ENCODE measurements at regions not wholly inside any gene's neighbourhood (a gene's known extent, or its start where the extent isn't known, plus 50 kb on each side); places are given as distances from the start of the nearest gene placed in this dataset.

GRCh38 chr7:16130111-16131110, 290.9 kb downstream of the CRPPA start:
- no peaks in the 10 kb centered on the region for H3K4me1 ChIP-seq (ENCODE audit: low read length)
- no peaks in the 10 kb centered on the region for H3K9me3 ChIP-seq (ENCODE audit: low read length)
- H3K27ac ChIP-seq (ENCODE audit: low read length): no peak overlapping the region
- no peaks in the 10 kb centered on the region for H3K27me3 ChIP-seq (ENCODE audit: low read length)
- no peak overlapping the region for H2AFZ ChIP-seq (ENCODE audit: low read length)
- H3K36me3 ChIP-seq (ENCODE audit: insufficient read depth, low read length): no peaks in the 10 kb centered on the region
- H3K79me2 ChIP-seq (ENCODE audit: low read length): no peaks in the 10 kb centered on the region
- H3K9me2 ChIP-seq (replicated peaks; ENCODE audit: insufficient read depth, low read length): no peaks in the 10 kb centered on the region
- no peak overlapping the region for H3K9ac ChIP-seq (ENCODE audit: low read length)
- H3K4me3 ChIP-seq (ENCODE audit: low read length): no peak overlapping the region
- no peak for DNase-seq
- H4K20me1 ChIP-seq (ENCODE audit: insufficient read depth, low read depth, low read length): no peaks in the 10 kb centered on the region
- H3K4me2 ChIP-seq (ENCODE audit: low read depth, low read length, poor library complexity, severe bottlenecking): no peak overlapping the region

GRCh38 chr7:16129431-16130110, 291.8 kb downstream of the CRPPA start:
- no peaks in the 10 kb centered on the region for H3K36me3 ChIP-seq (ENCODE audit: insufficient read depth, low read length)
- H3K9ac ChIP-seq (ENCODE audit: low read length): no peak overlapping the region
- no peaks in the 10 kb centered on the region for H3K79me2 ChIP-seq (ENCODE audit: low read length)
- no peak overlapping the region for H3K4me3 ChIP-seq (ENCODE audit: low read length)
- no peak overlapping the region for H3K27ac ChIP-seq (ENCODE audit: low read length)
- no peaks in the 10 kb centered on the region for H3K9me3 ChIP-seq (ENCODE audit: low read length)
- no peak overlapping the region for H3K4me2 ChIP-seq (ENCODE audit: low read depth, low read length, poor library complexity, severe bottlenecking)
- DNase-seq: no peak
- H4K20me1 ChIP-seq (ENCODE audit: insufficient read depth, low read depth, low read length): no peaks in the 10 kb centered on the region
- H2AFZ ChIP-seq (ENCODE audit: low read length): no peak overlapping the region
- H3K4me1 ChIP-seq (ENCODE audit: low read length): no peaks in the 10 kb centered on the region
- H3K27me3 ChIP-seq (ENCODE audit: low read length): no peaks in the 10 kb centered on the region
- no peaks in the 10 kb centered on the region for H3K9me2 ChIP-seq (replicated peaks; ENCODE audit: insufficient read depth, low read length)

GRCh38 chr7:16123117-16123770, 298.1 kb downstream of the CRPPA start:
- H3K9me2 ChIP-seq (replicated peaks; ENCODE audit: insufficient read depth, low read length): no peaks in the 10 kb centered on the region
- no peak overlapping the region for H3K9ac ChIP-seq (ENCODE audit: low read length)
- no peaks in the 10 kb centered on the region for H3K4me1 ChIP-seq (ENCODE audit: low read length)
- no peak overlapping the region for H3K27ac ChIP-seq (ENCODE audit: low read length)
- no peaks in the 10 kb centered on the region for H4K20me1 ChIP-seq (ENCODE audit: insufficient read depth, low read depth, low read length)
- H3K9me3 ChIP-seq (ENCODE audit: low read length): no peaks in the 10 kb centered on the region
- H3K79me2 ChIP-seq (ENCODE audit: low read length): no peaks in the 10 kb centered on the region
- no peak overlapping the region for H3K4me3 ChIP-seq (ENCODE audit: low read length)
- H2AFZ ChIP-seq (ENCODE audit: low read length): no peak overlapping the region
- DNase-seq: no peak
- no peaks in the 10 kb centered on the region for H3K36me3 ChIP-seq (ENCODE audit: insufficient read depth, low read length)
- H3K27me3 ChIP-seq (ENCODE audit: low read length): no peaks in the 10 kb centered on the region
- H3K4me2 ChIP-seq (ENCODE audit: low read depth, low read length, poor library complexity, severe bottlenecking): no peak overlapping the region

GRCh38 chr7:16121876-16122390, 299.4 kb downstream of the CRPPA start:
- no peaks in the 10 kb centered on the region for H3K79me2 ChIP-seq (ENCODE audit: low read length)

GRCh38 chr7:16115374-16115773, 306.0 kb downstream of the CRPPA start:
- Histone ChIP-seq H3K27ac (ENCODE audit: low read length) (no peak overlapping the region), H3K4me2 (ENCODE audit: low read depth, low read length, poor library complexity, severe bottlenecking) (no peak overlapping the region), H3K9ac (ENCODE audit: low read length) (no peak overlapping the region), H3K4me3 (ENCODE audit: low read length) (no peak overlapping the region), H4K20me1 (ENCODE audit: insufficient read depth, low read depth, low read length) (no peaks in the 10 kb centered on the region), H3K4me1 (ENCODE audit: low read length) (no peaks in the 10 kb centered on the region), H3K79me2 (ENCODE audit: low read length) (no peaks in the 10 kb centered on the region), H3K9me3 (ENCODE audit: low read length) (no peaks in the 10 kb centered on the region), H3K9me2 (replicated peaks; ENCODE audit: insufficient read depth, low read length) (no peaks in the 10 kb centered on the region), H3K27me3 (ENCODE audit: low read length) (no peaks in the 10 kb centered on the region), H2AFZ (ENCODE audit: low read length) (no peak overlapping the region), H3K36me3 (ENCODE audit: insufficient read depth, low read length) (no peaks in the 10 kb centered on the region)
- no peak for DNase-seq

More at GRCh38 chr7:16121876-16122390, 299.4 kb downstream of the CRPPA start:
- H3K4me3 ChIP-seq (ENCODE audit: low read length): no peak overlapping the region
- no peaks in the 10 kb centered on the region for H4K20me1 ChIP-seq (ENCODE audit: insufficient read depth, low read depth, low read length)
- H3K36me3 ChIP-seq (ENCODE audit: insufficient read depth, low read length): no peaks in the 10 kb centered on the region
- H3K4me2 ChIP-seq (ENCODE audit: low read depth, low read length, poor library complexity, severe bottlenecking): no peak overlapping the region
- H3K27me3 ChIP-seq (ENCODE audit: low read length): no peaks in the 10 kb centered on the region
- no peak overlapping the region for H2AFZ ChIP-seq (ENCODE audit: low read length)
- no peaks in the 10 kb centered on the region for H3K9me2 ChIP-seq (replicated peaks; ENCODE audit: insufficient read depth, low read length)
- no peak for DNase-seq
- H3K4me1 ChIP-seq (ENCODE audit: low read length): no peaks in the 10 kb centered on the region
- no peaks in the 10 kb centered on the region for H3K9me3 ChIP-seq (ENCODE audit: low read length)
- H3K9ac ChIP-seq (ENCODE audit: low read length): no peak overlapping the region
- no peak overlapping the region for H3K27ac ChIP-seq (ENCODE audit: low read length)

- Histone ChIP-seq H3K9ac (ENCODE audit: low read length) (no peak overlapping the region), H3K4me3 (ENCODE audit: low read length) (no peak overlapping the region), H3K27ac (ENCODE audit: low read length) (no peak overlapping the region), H3K4me2 (ENCODE audit: low read depth, low read length, poor library complexity, severe bottlenecking) (no peak overlapping the region), H4K20me1 (ENCODE audit: insufficient read depth, low read depth, low read length) (no peaks in the 10 kb centered on the region), H3K79me2 (ENCODE audit: low read length) (no peaks in the 10 kb centered on the region), H3K9me2 (replicated peaks; ENCODE audit: insufficient read depth, low read length) (no peaks in the 10 kb centered on the region), H3K27me3 (ENCODE audit: low read length) (no peaks in the 10 kb centered on the region), H3K9me3 (ENCODE audit: low read length) (no peaks in the 10 kb centered on the region; the same call in 1 of the 2 replicates), H3K4me1 (ENCODE audit: low read length) (no peaks in the 10 kb centered on the region), H3K36me3 (ENCODE audit: insufficient read depth, low read length) (no peaks in the 10 kb centered on the region), H2AFZ (ENCODE audit: low read length) (no peak overlapping the region)
- peak; percentile 47 for DNase-seq
These were observed 306.7 kb downstream of the CRPPA start for GRCh38 chr7:16114633-16115032.

GRCh38 chr7:16114071-16114470, 307.3 kb downstream of the CRPPA start:
- H3K4me1 ChIP-seq (ENCODE audit: low read length): no peaks in the 10 kb centered on the region
- no peaks in the 10 kb centered on the region; the same call in 1 of the 2 replicates for H3K9me3 ChIP-seq (ENCODE audit: low read length)
- H3K27ac ChIP-seq (ENCODE audit: low read length): no peak overlapping the region
- H3K27me3 ChIP-seq (ENCODE audit: low read length): no peaks in the 10 kb centered on the region
- H3K4me2 ChIP-seq (ENCODE audit: low read depth, low read length, poor library complexity, severe bottlenecking): no peak overlapping the region
- no peaks in the 10 kb centered on the region for H3K9me2 ChIP-seq (replicated peaks; ENCODE audit: insufficient read depth, low read length)
- H3K36me3 ChIP-seq (ENCODE audit: insufficient read depth, low read length): no peaks in the 10 kb centered on the region
- no peak overlapping the region for H2AFZ ChIP-seq (ENCODE audit: low read length)
- no peak overlapping the region for H3K9ac ChIP-seq (ENCODE audit: low read length)
- no peak overlapping the region for H3K4me3 ChIP-seq (ENCODE audit: low read length)
- H4K20me1 ChIP-seq (ENCODE audit: insufficient read depth, low read depth, low read length): no peaks in the 10 kb centered on the region
- H3K79me2 ChIP-seq (ENCODE audit: low read length): no peaks in the 10 kb centered on the region
- DNase-seq: no peak

- Histone ChIP-seq H3K9me3 (ENCODE audit: low read length) (peaks cover 2% of the 10 kb centered on the region), H3K4me1 (ENCODE audit: low read length) (no peaks in the 10 kb centered on the region), H3K4me2 (ENCODE audit: low read depth, low read length, poor library complexity, severe bottlenecking) (no peak overlapping the region), H3K9ac (ENCODE audit: low read length) (no peak overlapping the region), H3K79me2 (ENCODE audit: low read length) (no peaks in the 10 kb centered on the region), H3K9me2 (replicated peaks; ENCODE audit: insufficient read depth, low read length) (no peaks in the 10 kb centered on the region), H3K27ac (ENCODE audit: low read length) (no peak overlapping the region), H4K20me1 (ENCODE audit: insufficient read depth, low read depth, low read length) (no peaks in the 10 kb centered on the region), H2AFZ (ENCODE audit: low read length) (no peak overlapping the region), H3K4me3 (ENCODE audit: low read length) (no peak overlapping the region), H3K27me3 (ENCODE audit: low read length) (no peaks in the 10 kb centered on the region), H3K36me3 (ENCODE audit: insufficient read depth, low read length) (no peaks in the 10 kb centered on the region)
- DNase-seq: no peak
These were observed 308.3 kb downstream of the CRPPA start for GRCh38 chr7:16113058-16113457.

All from Karpas-422 (cell line).